DOHH2 (cell line): ENCODE measurements at regions not wholly inside any gene's neighbourhood (a gene's known extent, or its start where the extent isn't known, plus 50 kb on each side); places are given as distances from the start of the nearest gene placed in this dataset.

Source experiments
- CTCF ChIP-seq: fragments of 200-600 bp; sonication (generic); IDR thresholded peaks from one replicate; pipeline ENCODE4 v1.5.1; 2014; ENCODE audit warnings: antibody characterized with exemption, mild to moderate bottlenecking, low read depth, low read length; ENCODE audit not compliant: poor library complexity, severe bottlenecking
- EZH2phosphoT487 ChIP-seq: fragments of 200-600 bp; sonication (generic); IDR thresholded peaks from 2 replicates; pipeline ENCODE4 v1.6.1; 2017; ENCODE audit warnings: borderline replicate concordance, mild to moderate bottlenecking, antibody characterized with exemption, low read length, moderate library complexity, mixed read lengths

DNA sequence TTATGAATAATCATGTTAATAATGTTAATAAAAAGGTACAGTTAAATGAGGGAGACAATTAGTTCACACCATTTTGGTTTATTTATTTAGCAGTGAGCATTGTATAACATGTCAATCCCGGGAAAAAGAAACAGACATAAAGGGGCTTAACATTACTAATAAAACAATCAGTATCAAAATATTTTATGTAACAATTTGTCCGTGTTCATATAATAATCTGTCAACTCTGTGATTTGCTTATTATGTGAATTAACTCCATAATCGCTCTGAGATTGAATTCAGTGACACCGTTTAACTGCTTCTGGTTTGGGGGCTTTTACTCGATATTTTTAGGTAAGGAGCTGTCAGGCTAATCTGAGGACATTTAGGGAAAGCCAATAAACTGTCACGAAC, 95.8 kb upstream of the HMGA2 start:
- TF ChIP-seq CTCF (no peak), EZH2phosphoT487 (no peak)
